HCT116 (cell line): ENCODE measurements at regions not wholly inside any gene's neighbourhood (a gene's known extent, or its start where the extent isn't known, plus 50 kb on each side); places are given as distances from the start of the nearest gene placed in this dataset.

ENCODE experiments used
- ATF3 ChIP-seq: IDR thresholded peaks from 2 replicates; pipeline ENCODE4 v1.6.1; 2012
- CEBPB ChIP-seq: IDR thresholded peaks from 2 replicates; pipeline ENCODE4 v1.6.1; 2012; ENCODE audit warnings: low read depth
- CTCF ChIP-seq, 3 experiments: fragments of 200-600 bp in 1 of 3; sonication (generic) in 1 of 3; IDR thresholded peaks in 2 of 3; conservative IDR thresholded peaks in 1 of 3; 2 replicates each; pipeline ENCODE4 v1.5.1; 2012 to 2017; ENCODE audit warnings: low read depth in 2 of 3, low read length in 2 of 3, antibody characterized with exemption in 1 of 3, borderline replicate concordance in 1 of 3, control low read depth in 1 of 3, mild to moderate bottlenecking in 1 of 3, mixed read lengths in 1 of 3, mixed run types in 1 of 3, moderate library complexity in 1 of 3; ENCODE audit not compliant: insufficient read depth in 1 of 3
- EZH2 ChIP-seq: fragments of 200-600 bp; sonication (generic); IDR thresholded peaks from 2 replicates; pipeline ENCODE4 v1.6.1; 2017; ENCODE audit warnings: antibody characterized with exemption, mixed run types
- EZH2phosphoT487 ChIP-seq: fragments of 200-600 bp; IDR thresholded peaks from 2 replicates; pipeline ENCODE4 v1.6.1; 2018; ENCODE audit warnings: antibody characterized with exemption, borderline replicate concordance
- MAX ChIP-seq: IDR thresholded peaks from 2 replicates; pipeline ENCODE4 v1.6.1; 2012
- POLR2A ChIP-seq: IDR thresholded peaks from 2 replicates; pipeline ENCODE4 v1.7.0; 2011; ENCODE audit warnings: borderline replicate concordance; ENCODE audit not compliant: insufficient read depth, insufficient read length; ENCODE audit errors: extremely low read depth
- POLR2AphosphoS5 ChIP-seq: IDR thresholded peaks from 2 replicates; pipeline ENCODE4 v1.6.1; 2011; ENCODE audit warnings: mild to moderate bottlenecking, low read depth, low read length, moderate library complexity
- REST ChIP-seq: IDR thresholded peaks from 2 replicates; pipeline ENCODE4 v1.6.1; 2012; ENCODE audit warnings: low read depth
- YY1 ChIP-seq: IDR thresholded peaks from 2 replicates; pipeline ENCODE4 v1.6.1; 2011; ENCODE audit warnings: low read length, low read depth, moderate library complexity, mild to moderate bottlenecking; ENCODE audit not compliant: insufficient replicate concordance; ENCODE audit errors: extremely low read depth
- ZBTB33 ChIP-seq: IDR thresholded peaks from 2 replicates; pipeline ENCODE4 v1.6.1; 2011; ENCODE audit warnings: mild to moderate bottlenecking, low read length, moderate library complexity; ENCODE audit not compliant: insufficient replicate concordance; ENCODE audit errors: extremely low read depth
- ZFX ChIP-seq: fragments of 450-650 bp; IDR thresholded peaks from 2 replicates; pipeline ENCODE4 v1.6.1; 2017

- TF ChIP-seq CTCF (IDR thresholded peaks at IDR 0.05 in 2 of 3, conservative IDR thresholded peaks at IDR 0.05 in 1 of 3; ENCODE audit: borderline replicate concordance in 1 of 3, insufficient read depth in 1 of 3, low read depth in 2 of 3, low read length in 2 of 3) (no peak), EZH2phosphoT487 (no peak), YY1 (no peak), POLR2AphosphoS5 (no peak), CEBPB (no peak), REST (no peak), POLR2A (no peak), EZH2 (no peak), MAX (no peak), ZFX (no peak), ATF3 (no peak), ZBTB33 (no peak)
Measured at GRCh38 chr4:79046016-79046592, 106.9 kb upstream of the PAQR3 start.
